ENCODE measurements at regions not wholly inside any gene's neighbourhood (a gene's known extent, or its start where the extent isn't known, plus 50 kb on each side); places are given as distances from the start of the nearest gene placed in this dataset.
"Not testable (repeated sequence)": the region's sequence is repeated elsewhere in the genome, so short reads cannot be mapped to it uniquely, and the experiment has no call there.

- not testable (repeated sequence) for TF ChIP-seq MAX (IDR thresholded peaks at IDR 0.05); CTCF (IDR thresholded peaks at IDR 0.05 in 2 of 3, conservative IDR thresholded peaks at IDR 0.05 in 1 of 3; ENCODE audit: borderline replicate concordance in 1 of 3, insufficient read depth in 1 of 3, low read depth in 2 of 3, low read length in 2 of 3)
These were observed 129.3 kb downstream of the CDRT15L2 start for GRCh38 chr17:20708821-20709220.

Measured in HCT116 (cell line).